GM18505 (cell line): ENCODE measurements at regions not wholly inside any gene's neighbourhood (a gene's known extent, or its start where the extent isn't known, plus 50 kb on each side); places are given as distances from the start of the nearest gene placed in this dataset.

ENCODE experiments used
- ATAC-seq: cut with Tn5 transposase; IDR thresholded peaks from one replicate; pipeline ENCODE4 v1.9.1; 2021; ENCODE audit not compliant: unreplicated experiment
- POLR2A ChIP-seq: IDR thresholded peaks from 4 replicates; pipeline ENCODE4 v1.6.1; 2011; ENCODE audit warnings: borderline replicate concordance; ENCODE audit not compliant: insufficient read depth, insufficient read length; ENCODE audit errors: extremely low read depth

- no peak for TF ChIP-seq POLR2A
- ATAC-seq, result no peak
Measured at GRCh38 chr2:181754105-181754504, 73.8 kb upstream of the NEUROD1 start.

GRCh38 chr2:181755181-181755580, 74.9 kb upstream of the NEUROD1 start:
- no peak for ATAC-seq

GRCh38 chr2:181760521-181760920, 80.2 kb upstream of the NEUROD1 start:
- ATAC-seq, result no peak
- no peak for TF ChIP-seq POLR2A

More at GRCh38 chr2:181755181-181755580, 74.9 kb upstream of the NEUROD1 start:
- no peak for TF ChIP-seq POLR2A

GRCh38 chr2:181761175-181761574, 80.9 kb upstream of the NEUROD1 start:
- TF ChIP-seq POLR2A, result no peak
- no peak for ATAC-seq

GRCh38 chr2:181762000-181762399, 81.7 kb upstream of the NEUROD1 start:
- ATAC-seq, result no peak
- TF ChIP-seq POLR2A, result no peak

GRCh38 chr2:181762848-181763247, 82.5 kb upstream of the NEUROD1 start:
- no peak for TF ChIP-seq POLR2A
- ATAC-seq, result no peak

GRCh38 chr2:181763423-181763822, 83.1 kb upstream of the NEUROD1 start:
- no peak for TF ChIP-seq POLR2A
- ATAC-seq, result no peak

GRCh38 chr2:181764095-181764963, 84.0 kb upstream of the NEUROD1 start:
- ATAC-seq, result no peak

GRCh38 chr2:181766129-181766528, 85.8 kb upstream of the NEUROD1 start:
- ATAC-seq, result no peak
- no peak for TF ChIP-seq POLR2A

More at GRCh38 chr2:181764095-181764963, 84.0 kb upstream of the NEUROD1 start:
- TF ChIP-seq POLR2A, result no peak

- TF ChIP-seq POLR2A, result no peak
- ATAC-seq, result no peak
Measured at GRCh38 chr2:181770150-181770549, 89.8 kb upstream of the NEUROD1 start.

- TF ChIP-seq POLR2A, result no peak
- ATAC-seq, result no peak
Measured at GRCh38 chr2:181771356-181771755, 91.0 kb upstream of the NEUROD1 start.

GRCh38 chr2:181772334-181772733, 92.0 kb upstream of the NEUROD1 start:
- ATAC-seq, result no peak
- TF ChIP-seq POLR2A, result no peak

GRCh38 chr2:181772777-181773176, 92.5 kb upstream of the NEUROD1 start:
- ATAC-seq, result no peak
- TF ChIP-seq POLR2A, result no peak

- no peak for TF ChIP-seq POLR2A
- ATAC-seq, result peak; percentile 82
Measured at GRCh38 chr2:181774685-181775084, 94.4 kb upstream of the NEUROD1 start.
